Fibroblast of skin of right biceps (primary cell): ENCODE measurements at regions not wholly inside any gene's neighbourhood (a gene's known extent, or its start where the extent isn't known, plus 50 kb on each side); places are given as distances from the start of the nearest gene placed in this dataset.
A peak's percentile ranks its signal among the peaks of the same experiment; 100 is the strongest.
"Not testable (repeated sequence)": the region's sequence is repeated elsewhere in the genome, so short reads cannot be mapped to it uniquely, and the experiment has no call there.

Source experiments
- DNase-seq: peaks from one replicate; pipeline ENCODE4 v3.0.0-alpha.2; 2013

DNA sequence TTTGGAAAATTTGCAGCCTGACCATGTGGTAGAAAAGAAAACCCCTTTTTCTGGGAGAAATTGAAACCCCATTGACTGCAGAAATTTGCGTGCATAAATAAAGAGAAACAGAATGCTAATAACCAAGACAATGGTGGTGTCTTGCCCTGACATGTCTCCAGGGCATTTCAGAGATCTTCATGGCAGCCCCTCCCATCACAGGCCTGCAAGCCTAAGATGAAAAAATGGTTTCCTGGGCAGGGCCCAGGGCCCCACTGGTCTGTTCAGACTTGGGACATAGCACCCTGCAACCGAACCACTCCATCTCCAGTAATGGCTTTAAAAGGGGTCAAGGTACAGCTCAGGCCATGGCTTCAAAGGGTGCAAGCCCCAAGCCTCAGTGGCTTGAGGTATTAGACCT is 71.6 kb upstream of the SGIP1 start:
- no peak for DNase-seq

DNA sequence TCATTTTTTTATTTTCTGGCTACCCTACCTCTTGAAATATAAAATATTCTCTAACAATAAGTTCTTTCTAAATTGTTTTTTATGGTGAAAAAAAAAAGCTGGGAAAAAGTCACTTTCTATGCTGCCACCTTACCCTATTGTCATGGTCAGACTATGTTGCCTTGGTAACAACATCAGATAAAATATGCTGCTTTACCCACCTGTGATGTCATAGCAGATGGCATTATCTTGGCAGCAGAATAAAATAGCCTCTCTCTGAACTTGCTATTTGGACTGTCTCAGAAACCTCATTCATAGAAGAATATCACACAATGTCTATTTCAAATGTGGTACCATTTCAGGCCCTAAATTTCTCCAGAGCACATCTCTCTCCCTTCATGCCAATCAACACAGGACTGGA is 69.6 kb upstream of the SGIP1 start:
- DNase-seq, result no peak

DNA sequence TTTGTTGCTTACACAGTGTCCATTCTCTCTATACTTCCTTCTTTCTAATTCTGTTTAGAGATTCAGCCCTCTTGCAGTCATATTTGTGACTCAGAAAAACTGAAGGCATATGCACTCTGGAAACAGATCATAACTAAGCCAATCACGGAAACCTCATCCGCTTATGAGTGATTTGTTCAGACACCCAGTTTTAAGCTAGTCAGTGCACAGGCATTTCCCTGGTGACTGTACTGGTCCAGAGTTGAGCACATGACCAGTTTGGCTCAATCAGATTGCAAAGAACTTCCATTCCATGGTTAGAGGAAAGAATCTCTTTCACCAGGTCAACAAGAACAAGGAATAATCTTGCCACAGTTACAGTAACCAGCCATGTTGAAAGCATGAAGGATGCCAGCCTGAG is 69.2 kb upstream of the SGIP1 start:
- DNase-seq, result peak; percentile 99

DNA sequence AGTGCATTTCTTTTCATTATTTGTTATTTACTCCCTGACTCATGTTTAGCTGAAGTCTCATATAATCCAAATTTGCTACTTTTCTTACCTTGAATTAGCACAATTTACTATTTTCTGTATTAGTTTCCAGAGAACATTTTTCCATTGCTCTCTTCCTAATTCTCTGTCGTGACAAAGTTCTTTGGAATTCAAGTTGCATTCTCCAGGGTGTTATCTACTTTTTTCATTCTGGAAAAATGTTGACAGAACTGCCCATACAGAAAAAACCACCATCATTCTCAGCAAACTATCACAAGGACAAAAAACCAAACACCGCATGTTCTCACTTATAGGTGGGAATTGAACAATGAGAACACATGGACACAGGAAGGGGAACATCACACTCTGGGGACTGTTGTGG is 67.3 kb upstream of the SGIP1 start:
- peak; percentile 87 for DNase-seq

DNA sequence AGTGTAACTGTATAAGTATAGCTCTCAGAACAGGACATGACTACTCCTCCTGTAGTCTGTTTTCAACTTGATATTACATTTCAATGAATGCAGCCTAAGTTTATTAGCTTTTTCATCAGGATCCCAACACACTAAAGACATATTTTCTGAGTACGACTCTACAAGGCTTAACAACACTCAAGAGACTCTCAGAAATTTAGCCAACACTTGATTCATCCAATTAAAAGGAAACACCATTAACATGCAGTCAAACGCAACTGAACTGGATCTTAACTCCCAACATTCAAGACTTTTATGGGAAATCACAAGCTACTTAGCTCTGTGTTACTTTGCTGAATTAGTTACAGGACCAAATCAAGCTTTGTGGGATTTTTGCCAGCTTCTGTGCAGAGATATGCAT is 65.2 kb upstream of the SGIP1 start:
- no peak for DNase-seq

DNA sequence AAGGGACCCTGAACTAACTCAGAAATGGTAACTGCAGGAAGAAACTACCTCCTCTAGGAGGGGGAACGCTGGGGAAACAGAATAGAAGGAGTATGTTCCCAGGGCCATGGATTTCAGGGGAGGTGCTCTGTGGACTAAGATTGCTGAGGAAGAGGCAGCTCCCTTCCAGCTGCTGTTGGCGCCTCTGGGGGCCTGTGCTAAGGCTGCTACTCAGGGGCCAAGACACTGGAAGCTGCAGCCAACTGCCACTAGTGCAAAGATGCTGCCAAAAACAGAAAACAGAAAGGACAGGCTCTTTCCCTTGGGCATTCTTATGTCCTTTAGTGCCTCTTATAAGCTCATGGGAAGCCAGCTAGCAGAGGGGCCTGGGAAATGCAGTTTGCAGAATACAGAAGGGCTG is 58.0 kb upstream of the SGIP1 start:
- DNase-seq, result no peak

DNA sequence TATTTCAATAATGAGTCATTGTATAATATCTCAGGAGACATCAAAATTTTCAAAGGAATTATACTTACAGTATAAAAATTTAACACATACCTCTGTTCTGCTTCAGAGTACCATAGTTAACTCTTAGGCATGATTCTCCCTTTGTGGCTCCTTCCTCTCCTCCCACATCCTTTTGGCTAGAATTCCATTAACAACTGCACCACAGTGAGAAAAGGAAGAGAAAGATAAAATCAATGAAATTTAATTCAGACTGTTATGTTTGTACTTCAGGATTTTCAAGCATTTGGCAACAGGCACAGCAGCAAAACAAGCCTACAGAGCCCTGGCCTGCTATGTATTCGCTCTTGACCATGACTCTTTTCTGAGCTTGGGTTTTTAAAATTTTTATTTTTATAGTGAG is 57.2 kb upstream of the SGIP1 start:
- peak; percentile 87 for DNase-seq

DNA sequence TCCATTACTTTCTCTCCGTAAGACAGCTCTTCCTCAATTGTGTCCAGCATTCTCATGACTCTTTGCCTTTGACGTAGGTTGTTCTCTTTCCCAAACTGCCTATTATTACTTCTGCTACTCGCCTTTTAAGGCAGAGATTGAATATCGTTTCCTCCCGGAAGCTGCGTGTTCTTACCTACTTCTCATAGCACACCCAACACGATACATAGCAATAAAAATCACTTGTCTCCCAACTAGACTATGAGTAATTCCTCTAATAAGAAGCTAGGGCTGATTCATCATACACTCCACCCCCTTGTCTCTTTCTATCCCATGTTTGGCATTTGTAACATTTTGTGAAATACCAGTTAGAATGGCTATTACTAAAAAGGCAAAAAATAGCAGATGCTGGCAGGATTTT is 55.8 kb upstream of the SGIP1 start:
- DNase-seq, result peak; percentile 91

DNA sequence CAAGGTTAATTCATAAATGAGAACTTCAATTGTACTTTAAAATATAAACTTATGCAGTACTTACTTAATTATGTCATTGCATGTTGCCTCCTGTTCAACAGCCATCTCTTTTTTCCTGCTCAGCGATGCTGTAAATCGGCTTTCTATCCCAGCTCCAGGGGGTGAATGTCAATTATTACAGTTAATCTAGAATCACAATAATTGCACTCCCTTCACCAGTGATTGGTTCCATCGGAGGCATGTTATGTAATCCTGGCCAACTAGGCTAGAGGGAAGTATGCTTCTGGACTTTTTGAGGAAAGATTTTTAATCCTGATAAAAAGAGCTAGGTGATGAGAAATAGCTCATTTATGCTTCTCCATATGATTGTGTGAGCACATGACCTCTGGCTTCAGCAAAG is 53.8 kb upstream of the SGIP1 start:
- DNase-seq, result no peak

DNA sequence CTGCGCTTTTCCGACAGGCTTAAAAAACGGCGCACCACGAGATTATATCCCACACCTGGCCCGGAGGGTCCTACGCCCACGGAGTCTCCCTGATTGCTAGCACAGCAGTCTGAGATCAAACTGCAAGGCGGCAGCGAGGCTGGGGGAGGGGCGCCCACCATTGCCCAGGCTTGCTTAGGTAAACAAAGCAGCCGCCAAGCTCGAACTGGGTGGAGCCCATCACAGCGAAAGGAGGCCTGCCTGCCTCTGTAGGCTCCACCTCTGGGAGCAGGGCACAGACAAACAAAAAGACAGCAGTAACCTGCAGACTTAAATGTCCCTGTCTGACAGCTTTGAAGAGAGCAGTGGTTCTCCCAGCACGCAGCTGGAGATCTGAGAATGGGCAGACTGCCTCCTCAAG is 52.7 kb upstream of the SGIP1 start:
- not testable (repeated sequence) for DNase-seq
